ENCODE measurements at regions not wholly inside any gene's neighbourhood (a gene's known extent, or its start where the extent isn't known, plus 50 kb on each side); places are given as distances from the start of the nearest gene placed in this dataset.
"Not testable (repeated sequence)": the region's sequence is repeated elsewhere in the genome, so short reads cannot be mapped to it uniquely, and the experiment has no call there.

DNA sequence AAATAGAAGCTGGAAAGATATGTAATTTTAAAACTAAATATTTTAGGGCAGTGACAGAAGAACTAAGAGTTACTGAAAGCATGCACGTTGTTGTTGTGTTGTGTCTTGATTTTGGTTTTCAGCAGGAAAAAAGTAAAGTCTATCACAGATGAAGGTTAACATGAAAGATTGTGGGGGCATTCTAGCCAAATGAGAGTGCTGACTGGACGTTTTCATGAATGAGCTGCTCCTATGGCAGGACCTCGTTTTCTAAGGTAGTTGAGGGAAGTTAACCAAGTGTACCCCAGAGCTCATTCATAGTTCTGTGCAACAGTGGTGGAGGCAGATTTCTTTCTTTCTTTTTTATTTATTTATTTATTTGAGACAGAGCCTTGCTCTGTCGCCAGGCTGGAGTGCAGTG lies 194.6 kb upstream of the IRS2 start:
- intact Hi-C loops (cut with micrococcal nuclease): no loop called here
- POLR2A ChIA-PET: no interaction called here
- H3K4me3 Mint-ChIP-seq: no peak overlapping the region
- Histone ChIP-seq H3K27ac (ENCODE audit: low read depth, low read length) (no peak overlapping the region), H3K4me3 (ENCODE audit: low read length) (no peak overlapping the region), H3K36me3 (ENCODE audit: control insufficient read depth in 2 of 3, insufficient read depth in 3 of 3, low read length in 3 of 3) (no peaks in the 10 kb centered on the region), H3K4me1 (ENCODE audit: control insufficient read depth in 2 of 2, insufficient read depth in 2 of 2, low read length in 2 of 2) (no peaks in the 10 kb centered on the region), H3K27me3 (ENCODE audit: control insufficient read depth in 2 of 2, insufficient read depth in 2 of 2, low read length in 2 of 2) (no peaks in the 10 kb centered on the region), H3K9me3 (ENCODE audit: control insufficient read depth in 2 of 3, low read length in 3 of 3) (no peaks in the 10 kb centered on the region)
- peaks cover 0 to 4% (median 0%) of the 10 kb centered on the region in 11 donors for H3K9me3 Mint-ChIP-seq
- H3K27ac Mint-ChIP-seq: no peak overlapping the region
- ATAC-seq: no peak
- peaks cover 0 to 5% (median 0%) of the 10 kb centered on the region in 7 donors for H3K4me1 Mint-ChIP-seq
- no peak for DNase-seq
- H3K36me3 Mint-ChIP-seq: no peaks in the 10 kb centered on the region
- peaks cover 0 to 21% (median 11%) of the 10 kb centered on the region in 5 donors for H3K27me3 Mint-ChIP-seq
- CTCF ChIA-PET: no interaction called here

DNA sequence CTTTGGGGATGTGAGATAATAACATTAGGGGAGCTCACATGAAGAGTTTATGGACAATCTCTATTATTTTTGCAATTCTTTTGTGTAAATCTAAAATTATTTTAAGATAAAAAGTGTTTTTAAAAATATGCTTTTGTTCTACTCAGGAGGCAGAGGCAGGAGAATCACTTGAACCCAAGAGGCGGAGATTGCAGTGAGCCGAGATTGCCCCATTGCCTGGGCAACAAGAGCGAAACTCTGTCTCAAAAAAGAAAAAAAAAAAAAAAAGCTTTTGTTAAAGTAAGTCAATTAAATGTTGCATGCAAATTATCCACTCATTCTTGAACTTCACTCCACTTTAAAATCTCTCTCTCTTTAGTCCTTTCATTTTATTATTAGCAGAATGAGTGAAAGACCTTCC lies 193.3 kb upstream of the IRS2 start:
- H3K27ac Mint-ChIP-seq; H3K9me3 Mint-ChIP-seq; H3K36me3 ChIP-seq (ENCODE audit: control insufficient read depth in 2 of 3, insufficient read depth in 3 of 3, low read length in 3 of 3); ATAC-seq; H3K27me3 ChIP-seq (ENCODE audit: control insufficient read depth in 2 of 2, insufficient read depth in 2 of 2, low read length in 2 of 2); H3K36me3 Mint-ChIP-seq; H3K9me3 ChIP-seq (ENCODE audit: control insufficient read depth in 2 of 3, low read length in 3 of 3); H3K4me1 ChIP-seq (ENCODE audit: control insufficient read depth in 2 of 2, insufficient read depth in 2 of 2, low read length in 2 of 2); DNase-seq; intact Hi-C loops (cut with micrococcal nuclease); CTCF ChIA-PET; POLR2A ChIA-PET; H3K4me3 ChIP-seq (ENCODE audit: low read length); H3K27ac ChIP-seq (ENCODE audit: low read depth, low read length); H3K4me3 Mint-ChIP-seq; H3K4me1 Mint-ChIP-seq: not testable (repeated sequence)
- H3K27me3 Mint-ChIP-seq: peaks cover 0 to 28% (median 11%) of the 10 kb centered on the region in 5 donors

DNA sequence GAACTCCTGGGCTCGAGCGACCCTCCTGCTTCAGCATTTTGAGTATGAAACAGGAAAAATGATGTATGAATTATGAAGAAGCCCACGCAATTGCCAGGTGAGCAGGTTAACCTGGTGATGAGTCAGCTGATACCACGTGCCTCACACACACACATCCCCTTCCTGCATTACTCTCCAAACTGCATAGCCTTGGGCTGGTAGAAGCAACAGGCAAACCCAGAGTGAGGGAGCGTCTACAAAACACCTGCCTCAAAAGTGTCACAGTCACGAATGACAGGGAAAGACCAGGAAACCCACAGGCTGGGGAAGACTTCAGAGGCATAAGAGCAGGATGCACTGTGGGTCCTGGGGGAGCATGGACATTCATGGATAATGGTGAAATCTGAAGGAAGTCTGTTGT lies 192.8 kb upstream of the IRS2 start:
- Histone ChIP-seq H3K27ac (ENCODE audit: low read depth, low read length) (no peak overlapping the region), H3K27me3 (ENCODE audit: control insufficient read depth in 2 of 2, insufficient read depth in 2 of 2, low read length in 2 of 2) (no peaks in the 10 kb centered on the region), H3K4me1 (ENCODE audit: control insufficient read depth in 2 of 2, insufficient read depth in 2 of 2, low read length in 2 of 2) (no peaks in the 10 kb centered on the region), H3K4me3 (ENCODE audit: low read length) (no peak overlapping the region), H3K9me3 (ENCODE audit: control insufficient read depth in 2 of 3, low read length in 3 of 3) (no peaks in the 10 kb centered on the region), H3K36me3 (ENCODE audit: control insufficient read depth in 2 of 3, insufficient read depth in 3 of 3, low read length in 3 of 3) (no peaks in the 10 kb centered on the region)
- ChIA-PET POLR2A (no interaction called here), CTCF (no interaction called here)
- ATAC-seq (no peak), DNase-seq (no peak)
- Mint-ChIP-seq H3K27ac (no peak overlapping the region), H3K27me3 (peaks cover 0 to 28% (median 15%) of the 10 kb centered on the region in 5 donors), H3K4me3 (no peak overlapping the region), H3K36me3 (no peaks in the 10 kb centered on the region), H3K9me3 (peaks cover 0 to 4% (median 0%) of the 10 kb centered on the region in 11 donors), H3K4me1 (peaks cover 0 to 5% (median 0%) of the 10 kb centered on the region in 7 donors)
- intact Hi-C loops (cut with micrococcal nuclease): no loop called here

DNA sequence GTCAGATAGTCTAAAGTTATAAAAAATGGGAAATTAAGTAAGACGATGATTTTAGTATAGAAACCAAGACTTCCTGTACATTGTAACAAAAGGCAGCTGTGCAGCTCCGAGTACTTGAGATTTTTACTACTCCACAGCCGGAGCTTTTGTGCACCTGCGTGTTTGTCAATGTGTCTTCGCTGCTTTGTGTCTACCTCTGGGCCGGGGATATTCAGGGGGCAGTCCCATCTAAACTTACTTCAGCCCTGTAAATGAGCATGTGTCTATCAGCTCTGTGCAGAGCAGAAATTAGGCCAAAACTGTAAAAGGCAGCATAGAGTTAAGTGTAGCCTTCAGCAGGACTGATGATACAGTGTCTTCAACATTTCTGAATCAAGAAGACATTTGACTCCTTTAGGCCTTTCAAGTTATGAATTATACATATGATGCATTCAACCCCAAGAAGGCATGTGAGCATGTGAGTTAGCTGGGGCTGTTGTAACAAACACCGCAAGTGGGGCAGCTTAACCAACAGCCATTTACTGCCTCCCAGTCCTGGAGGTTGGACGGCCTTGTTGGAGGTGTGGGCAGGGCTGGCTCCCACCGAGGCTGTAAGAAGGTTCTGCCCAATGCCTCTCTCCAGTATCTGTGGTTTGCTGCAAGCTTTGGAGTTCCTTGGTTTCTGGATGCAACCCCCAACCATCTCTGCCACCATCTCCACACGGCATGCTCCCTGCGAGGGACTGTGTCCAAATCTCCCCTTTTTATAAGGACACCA lies 191.0 kb upstream of the IRS2 start:
- H3K4me1 Mint-ChIP-seq: peaks cover 0 to 5% (median 0%) of the 10 kb centered on the region in 7 donors
- CTCF ChIA-PET: interaction anchor here (0.5 kb wide), 1 partner anchor 1017 kb away, joined by 3 read pairs; no protein-coding TSS in a partner anchor
- intact Hi-C loops (cut with micrococcal nuclease): no loop called here
- ATAC-seq: no peak
- H3K4me3 Mint-ChIP-seq: no peak overlapping the region
- DNase-seq: no peak
- Histone ChIP-seq H3K27me3 (ENCODE audit: control insufficient read depth in 2 of 2, insufficient read depth in 2 of 2, low read length in 2 of 2) (no peaks in the 10 kb centered on the region), H3K9me3 (ENCODE audit: control insufficient read depth in 2 of 3, low read length in 3 of 3) (no peaks in the 10 kb centered on the region), H3K36me3 (ENCODE audit: control insufficient read depth in 2 of 3, insufficient read depth in 3 of 3, low read length in 3 of 3) (no peaks in the 10 kb centered on the region), H3K4me3 (ENCODE audit: low read length) (no peak overlapping the region), H3K4me1 (ENCODE audit: control insufficient read depth in 2 of 2, insufficient read depth in 2 of 2, low read length in 2 of 2) (no peaks in the 10 kb centered on the region), H3K27ac (ENCODE audit: low read depth, low read length) (no peak overlapping the region)
- H3K36me3 Mint-ChIP-seq: no peaks in the 10 kb centered on the region
- H3K27me3 Mint-ChIP-seq: peaks cover 0 to 32% (median 20%) of the 10 kb centered on the region in 5 donors
- H3K9me3 Mint-ChIP-seq: peaks cover 0 to 4% (median 0%) of the 10 kb centered on the region in 11 donors
- H3K27ac Mint-ChIP-seq: no peak overlapping the region
- POLR2A ChIA-PET: no interaction called here

DNA sequence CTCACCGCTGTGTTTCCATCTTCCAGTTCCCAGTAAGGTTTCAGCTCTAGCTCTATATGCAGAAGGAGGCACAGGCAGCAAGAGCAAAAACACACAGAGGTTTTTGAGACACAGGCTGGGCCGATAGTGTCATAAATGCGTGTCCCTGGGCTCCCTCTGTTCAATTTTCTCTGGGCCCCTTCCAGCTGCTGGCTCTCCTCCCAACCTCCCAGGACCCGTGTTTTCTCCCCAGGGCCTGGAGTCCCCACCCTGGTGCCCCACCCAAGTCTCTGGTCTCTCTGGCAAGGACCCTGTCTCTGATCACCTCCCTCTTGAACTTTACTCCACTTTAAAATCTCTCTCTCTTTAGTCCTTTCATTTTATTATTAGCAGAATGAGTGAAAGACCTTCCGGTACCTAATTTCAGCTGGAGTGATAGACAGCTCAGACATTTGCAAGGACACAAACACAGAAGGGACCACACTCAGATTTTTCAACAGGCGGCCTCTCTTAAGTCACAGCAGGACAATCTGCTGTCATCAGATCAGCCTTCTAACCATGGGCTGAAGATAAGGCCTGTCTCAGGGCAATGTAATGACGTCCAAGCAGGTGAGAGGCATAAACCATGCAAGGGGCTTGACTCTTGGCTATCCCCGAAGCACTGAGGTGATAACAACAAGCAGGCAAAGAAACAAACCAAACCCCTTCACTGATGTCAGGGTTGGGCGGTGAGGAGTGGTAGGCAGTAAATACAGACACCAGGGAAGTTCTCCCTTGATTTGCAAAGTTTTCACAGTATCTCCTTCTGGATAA lies 190.0 kb upstream of the IRS2 start:
- Mint-ChIP-seq H3K4me3 (no peak overlapping the region), H3K9me3 (peaks cover 0 to 4% (median 0%) of the 10 kb centered on the region in 11 donors), H3K27ac (no peak overlapping the region), H3K36me3 (no peaks in the 10 kb centered on the region), H3K27me3 (peaks cover 0 to 32% (median 20%) of the 10 kb centered on the region in 5 donors), H3K4me1 (peaks cover 0 to 5% (median 0%) of the 10 kb centered on the region in 7 donors)
- no peak overlapping the region for H3K27ac ChIP-seq (ENCODE audit: low read depth, low read length)
- POLR2A ChIA-PET: no interaction called here
- DNase-seq (no peak), ATAC-seq (no peak)
- H3K27me3 ChIP-seq (ENCODE audit: control insufficient read depth in 2 of 2, insufficient read depth in 2 of 2, low read length in 2 of 2): no peaks in the 10 kb centered on the region
- intact Hi-C loops (cut with micrococcal nuclease): no loop called here
- no peak overlapping the region for H3K4me3 ChIP-seq (ENCODE audit: low read length)
- CTCF ChIA-PET: no interaction called here
- H3K9me3 ChIP-seq (ENCODE audit: control insufficient read depth in 2 of 3, low read length in 3 of 3): no peaks in the 10 kb centered on the region
- H3K36me3 ChIP-seq (ENCODE audit: control insufficient read depth in 2 of 3, insufficient read depth in 3 of 3, low read length in 3 of 3): no peaks in the 10 kb centered on the region
- no peaks in the 10 kb centered on the region for H3K4me1 ChIP-seq (ENCODE audit: control insufficient read depth in 2 of 2, insufficient read depth in 2 of 2, low read length in 2 of 2)

DNA sequence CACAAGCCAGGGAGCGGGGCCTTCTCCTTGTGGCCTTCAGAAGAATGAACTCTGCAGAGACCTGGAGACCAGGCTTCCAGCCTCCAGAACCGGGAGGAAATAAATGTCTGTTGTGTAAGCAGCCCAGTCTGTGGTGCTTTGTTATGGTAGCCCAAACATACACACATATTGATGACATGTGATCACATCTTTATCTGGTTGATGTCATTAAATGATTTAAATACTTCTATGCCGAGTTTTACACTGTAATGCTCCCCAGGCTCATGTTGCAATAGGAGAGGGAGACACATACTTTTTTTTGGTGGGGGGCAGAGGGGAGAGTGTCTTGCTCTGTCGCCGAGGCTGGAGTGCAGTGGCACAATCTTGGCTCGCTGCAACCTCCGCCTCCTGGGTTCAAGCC lies 188.0 kb upstream of the IRS2 start:
- H3K4me1 Mint-ChIP-seq: peaks cover 0 to 5% (median 0%) of the 10 kb centered on the region in 7 donors
- H3K4me3 ChIP-seq (ENCODE audit: low read length): no peak overlapping the region
- intact Hi-C loops (cut with micrococcal nuclease): no loop called here
- ChIA-PET POLR2A (no interaction called here), CTCF (no interaction called here)
- H3K27ac Mint-ChIP-seq: no peak overlapping the region
- no peak overlapping the region for H3K27ac ChIP-seq (ENCODE audit: low read depth, low read length)
- H3K9me3 Mint-ChIP-seq: peaks cover 0 to 16% (median 7%) of the 10 kb centered on the region in 11 donors
- H3K36me3 Mint-ChIP-seq: peaks cover 0 to 5% (median 0%) of the 10 kb centered on the region in 5 donors
- DNase-seq (no peak), ATAC-seq (no peak)
- no peaks in the 10 kb centered on the region for H3K9me3 ChIP-seq (ENCODE audit: control insufficient read depth in 2 of 3, low read length in 3 of 3)
- H3K4me1 ChIP-seq (ENCODE audit: control insufficient read depth in 2 of 2, insufficient read depth in 2 of 2, low read length in 2 of 2): no peaks in the 10 kb centered on the region
- H3K27me3 ChIP-seq (ENCODE audit: control insufficient read depth in 2 of 2, insufficient read depth in 2 of 2, low read length in 2 of 2): no peaks in the 10 kb centered on the region
- H3K27me3 Mint-ChIP-seq: peaks cover 0 to 31% (median 20%) of the 10 kb centered on the region in 5 donors
- no peak overlapping the region for H3K4me3 Mint-ChIP-seq
- no peaks in the 10 kb centered on the region for H3K36me3 ChIP-seq (ENCODE audit: control insufficient read depth in 2 of 3, insufficient read depth in 3 of 3, low read length in 3 of 3)
